HL-60/S4 (cell line): ENCODE measurements at regions not wholly inside any gene's neighbourhood (a gene's known extent, or its start where the extent isn't known, plus 50 kb on each side); places are given as distances from the start of the nearest gene placed in this dataset.

Experiments used
- in situ Hi-C: fragments of 300-500 bp; cut with MboI; formaldehyde crosslinking; loops from 2 replicates; pipeline ENCODE4 v1.14.3; 2022; ENCODE audit warnings: low sequenced_read_pairs

- in situ Hi-C loops, result no loop called here
Measured at GRCh38 chr6:97347111-97347510, 64.1 kb upstream of the MMS22L start.

- in situ Hi-C loops, result no loop called here
Measured at GRCh38 chr6:97361286-97361685, 78.3 kb upstream of the MMS22L start.

GRCh38 chr6:97364327-97364726, 81.3 kb upstream of the MMS22L start:
- in situ Hi-C loops, result no loop called here

GRCh38 chr6:97382071-97382470, 99.1 kb upstream of the MMS22L start:
- in situ Hi-C loops, result loop anchor here (25.0 kb wide), 1 partner anchor 195 kb away; no protein-coding TSS in a partner anchor

- in situ Hi-C loops, result loop anchor here (25.0 kb wide), 1 partner anchor 205 kb away; no protein-coding TSS in a partner anchor
Measured at GRCh38 chr6:97392735-97393134, 109.7 kb upstream of the MMS22L start.

GRCh38 chr6:97394160-97394748, 111.2 kb upstream of the MMS22L start:
- in situ Hi-C loops, result loop anchor here (25.0 kb wide), 1 partner anchor 207 kb away; no protein-coding TSS in a partner anchor

- in situ Hi-C loops, result loop anchor here (25.0 kb wide), 1 partner anchor 210 kb away; no protein-coding TSS in a partner anchor
Measured at GRCh38 chr6:97396880-97397279, 113.9 kb upstream of the MMS22L start.

- in situ Hi-C loops, result loop anchor here (25.0 kb wide), 1 partner anchor 212 kb away; no protein-coding TSS in a partner anchor
Measured at GRCh38 chr6:97399208-97399607, 116.2 kb upstream of the MMS22L start.

GRCh38 chr6:97401533-97401932, 118.5 kb upstream of the MMS22L start:
- in situ Hi-C loops, result no loop called here

- in situ Hi-C loops, result no loop called here
Measured at GRCh38 chr6:97405818-97406409, 122.9 kb upstream of the MMS22L start.

GRCh38 chr6:97406633-97407032, 123.6 kb upstream of the MMS22L start:
- in situ Hi-C loops, result no loop called here

- in situ Hi-C loops, result no loop called here
Measured at GRCh38 chr6:97411610-97412009, 128.6 kb upstream of the MMS22L start.

GRCh38 chr6:97412511-97412910, 129.5 kb upstream of the MMS22L start:
- in situ Hi-C loops, result no loop called here

- in situ Hi-C loops, result no loop called here
Measured at GRCh38 chr6:97422171-97422570, 139.2 kb upstream of the MMS22L start.

GRCh38 chr6:97423190-97423589, 140.2 kb upstream of the MMS22L start:
- in situ Hi-C loops, result no loop called here

- in situ Hi-C loops, result no loop called here
Measured at GRCh38 chr6:97427648-97428047, 144.6 kb upstream of the MMS22L start.

- in situ Hi-C loops, result no loop called here
Measured at GRCh38 chr6:97437087-97437486, 154.1 kb upstream of the MMS22L start.

GRCh38 chr6:97438011-97438671, 155.1 kb upstream of the MMS22L start:
- in situ Hi-C loops, result no loop called here

- in situ Hi-C loops, result no loop called here
Measured at GRCh38 chr6:97440590-97441176, 157.7 kb upstream of the MMS22L start.

- in situ Hi-C loops, result no loop called here
Measured at GRCh38 chr6:97443408-97444080, 160.5 kb upstream of the MMS22L start.

- in situ Hi-C loops, result no loop called here
Measured at GRCh38 chr6:97445407-97445806, 162.4 kb upstream of the MMS22L start.
